ENCODE measurements at regions not wholly inside any gene's neighbourhood (a gene's known extent, or its start where the extent isn't known, plus 50 kb on each side); places are given as distances from the start of the nearest gene placed in this dataset.

- Histone ChIP-seq H3K9me2 (replicated peaks; ENCODE audit: insufficient read depth, low read length) (no peaks in the 10 kb centered on the region), H3K4me3 (ENCODE audit: low read length) (no peak overlapping the region), H3K27me3 (replicated peaks; ENCODE audit: insufficient read depth, low read length) (no peaks in the 10 kb centered on the region), H3K4me2 (ENCODE audit: low read depth, low read length) (no peak overlapping the region), H3F3A (ENCODE audit: insufficient read depth, low read length) (no peaks in the 10 kb centered on the region), H3K9ac (ENCODE audit: low read length) (no peak overlapping the region), H3K9me3 (replicated peaks; ENCODE audit: insufficient read depth, low read length) (no peaks in the 10 kb centered on the region), H3K79me2 (ENCODE audit: low read length) (no peaks in the 10 kb centered on the region), H2AFZ (ENCODE audit: low read length) (no peak overlapping the region), H3K27ac (ENCODE audit: low read length) (no peak overlapping the region), H3K36me3 (replicated peaks; ENCODE audit: insufficient read depth, low read length) (no peaks in the 10 kb centered on the region), H4K20me1 (ENCODE audit: insufficient read depth, low read length) (no peaks in the 10 kb centered on the region), H3K4me1 (ENCODE audit: low read length) (no peaks in the 10 kb centered on the region)
- no peak for DNase-seq
- TF ChIP-seq CTCF (IDR thresholded peaks at IDR 0.05; ENCODE audit: low read length) (no peak), EZH2phosphoT487 (IDR thresholded peaks at IDR 0.05; ENCODE audit: low read length) (no peak), EZH2 (optimal IDR thresholded peaks at IDR 0.05; ENCODE audit: low read depth, low read length) (no peak)
Observed at GRCh38 chr7:8829100-8829499, 395.7 kb downstream of the NXPH1 start.

GRCh38 chr7:8831376-8831775 lies 398.0 kb downstream of the NXPH1 start:
- TF ChIP-seq EZH2 (optimal IDR thresholded peaks at IDR 0.05; ENCODE audit: low read depth, low read length) (no peak), EZH2phosphoT487 (IDR thresholded peaks at IDR 0.05; ENCODE audit: low read length) (no peak), CTCF (IDR thresholded peaks at IDR 0.05; ENCODE audit: low read length) (no peak)
- Histone ChIP-seq H3K4me2 (ENCODE audit: low read depth, low read length) (no peak overlapping the region), H3K4me1 (ENCODE audit: low read length) (no peaks in the 10 kb centered on the region), H2AFZ (ENCODE audit: low read length) (no peak overlapping the region), H4K20me1 (ENCODE audit: insufficient read depth, low read length) (no peaks in the 10 kb centered on the region), H3K4me3 (ENCODE audit: low read length) (no peak overlapping the region), H3K36me3 (replicated peaks; ENCODE audit: insufficient read depth, low read length) (no peaks in the 10 kb centered on the region), H3K9me2 (replicated peaks; ENCODE audit: insufficient read depth, low read length) (no peaks in the 10 kb centered on the region), H3K27me3 (replicated peaks; ENCODE audit: insufficient read depth, low read length) (no peaks in the 10 kb centered on the region), H3K9ac (ENCODE audit: low read length) (no peak overlapping the region), H3K79me2 (ENCODE audit: low read length) (no peaks in the 10 kb centered on the region), H3F3A (ENCODE audit: insufficient read depth, low read length) (no peaks in the 10 kb centered on the region), H3K9me3 (replicated peaks; ENCODE audit: insufficient read depth, low read length) (no peaks in the 10 kb centered on the region), H3K27ac (ENCODE audit: low read length) (no peak overlapping the region)
- no peak for DNase-seq

GRCh38 chr7:8833355-8833754 lies 399.9 kb downstream of the NXPH1 start:
- Histone ChIP-seq H3K9ac (ENCODE audit: low read length) (no peak overlapping the region), H3K4me1 (ENCODE audit: low read length) (no peaks in the 10 kb centered on the region), H3K4me2 (ENCODE audit: low read depth, low read length) (no peak overlapping the region), H2AFZ (ENCODE audit: low read length) (no peak overlapping the region), H3K4me3 (ENCODE audit: low read length) (no peak overlapping the region), H3F3A (ENCODE audit: insufficient read depth, low read length) (no peaks in the 10 kb centered on the region), H4K20me1 (ENCODE audit: insufficient read depth, low read length) (no peaks in the 10 kb centered on the region), H3K36me3 (replicated peaks; ENCODE audit: insufficient read depth, low read length) (no peaks in the 10 kb centered on the region), H3K27me3 (replicated peaks; ENCODE audit: insufficient read depth, low read length) (no peaks in the 10 kb centered on the region), H3K79me2 (ENCODE audit: low read length) (no peaks in the 10 kb centered on the region), H3K27ac (ENCODE audit: low read length) (no peak overlapping the region), H3K9me3 (replicated peaks; ENCODE audit: insufficient read depth, low read length) (no peaks in the 10 kb centered on the region), H3K9me2 (replicated peaks; ENCODE audit: insufficient read depth, low read length) (no peaks in the 10 kb centered on the region)
- TF ChIP-seq CTCF (IDR thresholded peaks at IDR 0.05; ENCODE audit: low read length) (no peak), EZH2phosphoT487 (IDR thresholded peaks at IDR 0.05; ENCODE audit: low read length) (no peak), EZH2 (optimal IDR thresholded peaks at IDR 0.05; ENCODE audit: low read depth, low read length) (no peak)
- DNase-seq: no peak

Measured in MM.1S (cell line).